ENCODE measurements at regions not wholly inside any gene's neighbourhood (a gene's known extent, or its start where the extent isn't known, plus 50 kb on each side); places are given as distances from the start of the nearest gene placed in this dataset.

- TF ChIP-seq FOXM1 (IDR thresholded peaks at IDR 0.05; ENCODE audit: borderline replicate concordance, low read depth): no peak
- TF ChIP-seq TEAD4 (IDR thresholded peaks at IDR 0.05): no peak
- TF ChIP-seq TCF12 (IDR thresholded peaks at IDR 0.05; ENCODE audit: low read depth): no peak
- no peak for TF ChIP-seq USF1 (IDR thresholded peaks at IDR 0.05)
- no peak for TF ChIP-seq EP300 (IDR thresholded peaks at IDR 0.05; ENCODE audit: borderline replicate concordance)
- no peak for TF ChIP-seq ZBTB7A (IDR thresholded peaks at IDR 0.05; ENCODE audit: low read depth)
- TF ChIP-seq REST (IDR thresholded peaks at IDR 0.05; ENCODE audit: low read depth): no peak
- no peak for TF ChIP-seq TAF1 (IDR thresholded peaks at IDR 0.05; ENCODE audit: low read depth)
- no peak for TF ChIP-seq NFIC (IDR thresholded peaks at IDR 0.05)
Measured at GRCh38 chr2:48232351-48232750, 82.1 kb upstream of the FOXN2 start.

- TF ChIP-seq USF1 (IDR thresholded peaks at IDR 0.05) (no peak), NFIC (IDR thresholded peaks at IDR 0.05) (no peak), FOXM1 (IDR thresholded peaks at IDR 0.05; ENCODE audit: borderline replicate concordance, low read depth) (no peak), RAD21 (IDR thresholded peaks at IDR 0.05; ENCODE audit: low read depth) (no peak), MAX (IDR thresholded peaks at IDR 0.05) (no peak)
Measured at GRCh38 chr2:48233005-48233404, 81.5 kb upstream of the FOXN2 start.

- TF ChIP-seq FOXM1 (IDR thresholded peaks at IDR 0.05; ENCODE audit: borderline replicate concordance, low read depth) (no peak), NFIC (IDR thresholded peaks at IDR 0.05) (no peak), USF1 (IDR thresholded peaks at IDR 0.05) (no peak), EP300 (IDR thresholded peaks at IDR 0.05; ENCODE audit: borderline replicate concordance) (no peak), CREB1 (IDR thresholded peaks at IDR 0.05; ENCODE audit: low read depth) (no peak)
Measured at GRCh38 chr2:48235076-48235475, 79.4 kb upstream of the FOXN2 start.

GRCh38 chr2:48238381-48238780 lies 76.1 kb upstream of the FOXN2 start:
- TF ChIP-seq FOXM1 (IDR thresholded peaks at IDR 0.05; ENCODE audit: borderline replicate concordance, low read depth): no peak
- no peak for TF ChIP-seq MAX (IDR thresholded peaks at IDR 0.05)
- TF ChIP-seq REST (IDR thresholded peaks at IDR 0.05; ENCODE audit: low read depth): no peak
- TF ChIP-seq TCF12 (IDR thresholded peaks at IDR 0.05; ENCODE audit: low read depth): no peak
- no peak for TF ChIP-seq YY1 (IDR thresholded peaks at IDR 0.05; ENCODE audit: low read depth)
- TF ChIP-seq CEBPB (IDR thresholded peaks at IDR 0.05): no peak
- TF ChIP-seq EP300 (IDR thresholded peaks at IDR 0.05; ENCODE audit: borderline replicate concordance): no peak
- TF ChIP-seq NFIC (IDR thresholded peaks at IDR 0.05): no peak

GRCh38 chr2:48240912-48241311 lies 73.6 kb upstream of the FOXN2 start:
- TF ChIP-seq NFIC (IDR thresholded peaks at IDR 0.05) (no peak), CREB1 (IDR thresholded peaks at IDR 0.05; ENCODE audit: low read depth) (no peak)

GRCh38 chr2:48247206-48247605 lies 67.3 kb upstream of the FOXN2 start:
- TF ChIP-seq TCF12 (IDR thresholded peaks at IDR 0.05; ENCODE audit: low read depth) (no peak), TAF1 (IDR thresholded peaks at IDR 0.05; ENCODE audit: low read depth) (no peak), NFIC (IDR thresholded peaks at IDR 0.05) (no peak)

GRCh38 chr2:48248251-48248933 lies 66.1 kb upstream of the FOXN2 start:
- TF ChIP-seq TAF1 (IDR thresholded peaks at IDR 0.05; ENCODE audit: low read depth) (no peak), TEAD4 (IDR thresholded peaks at IDR 0.05) (0 out of 2 replicates have a peak, but pooled peaks have one; percentile 45)
